ENCODE measurements at regions not wholly inside any gene's neighbourhood (a gene's known extent, or its start where the extent isn't known, plus 50 kb on each side); places are given as distances from the start of the nearest gene placed in this dataset.

DNA sequence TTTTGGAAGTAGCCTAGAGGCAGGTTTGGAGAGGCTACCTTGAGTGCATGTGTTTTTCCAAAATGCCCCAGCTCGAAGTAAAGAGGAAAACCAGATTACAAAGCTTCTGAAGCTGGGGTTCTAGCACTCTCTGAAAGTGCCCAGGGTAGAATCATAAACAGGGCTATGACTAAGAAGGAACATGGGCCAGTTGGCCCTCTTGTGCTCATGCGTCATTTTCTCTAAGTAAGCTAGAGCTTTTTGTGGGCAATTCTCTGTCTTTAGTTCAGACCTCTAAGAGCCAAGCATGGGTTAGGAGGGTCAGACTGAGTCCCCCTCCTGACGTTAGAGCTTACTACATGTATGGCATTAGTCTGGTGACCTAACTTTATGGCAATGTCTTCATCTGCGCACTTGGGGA lies 129.5 kb upstream of the UMPS start:
- no peaks in the 10 kb centered on the region for H3K27me3 ChIP-seq
- no peak overlapping the region for H3K4me3 ChIP-seq
- no peak for TF ChIP-seq CTCF (IDR thresholded peaks at IDR 0.05)
- H3K4me1 ChIP-seq = peaks cover 0 to 52% of the 10 kb centered on the region in 2 donors
- H3K9me3 ChIP-seq = no peaks in the 10 kb centered on the region
- DNase-seq (ENCODE audit: low spot score) = no peak
- H3K36me3 ChIP-seq = no peaks in the 10 kb centered on the region
- peak overlapping the region; percentile 49 to 85 for H3K27ac ChIP-seq

DNA sequence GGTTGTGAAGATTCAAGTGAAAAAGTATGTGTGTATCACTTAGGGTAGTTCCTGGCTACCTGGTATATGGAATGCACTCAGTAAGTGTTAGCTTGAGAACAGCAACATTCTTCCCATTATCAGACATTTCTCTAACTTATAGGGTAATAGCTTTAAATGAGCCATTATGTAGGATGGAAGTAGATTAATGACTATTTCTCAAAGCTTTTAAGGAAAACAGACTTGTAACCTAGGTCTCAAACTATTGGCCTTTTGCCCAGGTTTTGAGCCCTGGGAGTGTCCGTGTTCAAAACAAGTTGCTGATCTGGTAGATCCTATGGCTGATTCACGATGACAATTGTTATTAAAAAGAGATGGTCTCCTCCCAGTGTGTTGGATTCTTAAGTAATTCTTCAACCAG lies 129.1 kb upstream of the UMPS start:
- Histone ChIP-seq H3K27ac (peak overlapping the region; percentile 49 to 85), H3K9me3 (no peaks in the 10 kb centered on the region), H3K36me3 (no peaks in the 10 kb centered on the region), H3K27me3 (no peaks in the 10 kb centered on the region), H3K4me3 (no peak overlapping the region), H3K4me1 (peaks cover 0 to 54% of the 10 kb centered on the region in 2 donors)
- no peak for DNase-seq (ENCODE audit: low spot score)
- no peak for TF ChIP-seq CTCF (IDR thresholded peaks at IDR 0.05)

DNA sequence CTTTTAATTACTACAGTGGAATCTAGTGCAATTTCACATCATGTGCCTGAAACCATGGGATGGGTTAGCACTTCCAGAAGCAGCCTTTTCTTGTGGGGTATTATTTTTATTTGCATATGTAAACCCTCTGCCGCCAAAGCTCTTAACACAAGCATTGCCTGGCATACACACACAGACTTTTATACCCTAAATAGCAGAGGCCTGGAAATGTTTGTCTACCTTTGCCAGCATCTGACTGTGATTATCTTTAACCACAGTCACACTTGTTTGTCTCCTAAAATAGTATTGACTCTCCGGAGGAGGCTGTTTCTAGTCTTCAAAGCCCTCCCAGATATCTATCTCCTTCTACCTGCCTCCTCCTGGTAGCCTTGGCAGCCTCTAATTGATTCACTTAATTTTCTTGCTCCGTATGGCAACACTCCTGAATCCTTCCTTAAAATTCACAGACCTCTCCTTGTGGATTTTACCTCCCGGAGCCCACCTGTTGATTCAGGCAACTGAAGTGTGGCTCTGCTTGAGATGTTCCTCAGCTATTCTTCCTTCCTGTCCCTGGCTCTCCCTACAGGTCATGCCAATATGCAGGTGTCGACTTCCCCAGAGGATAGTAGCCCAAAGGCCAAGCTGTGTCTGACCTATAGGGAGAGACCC lies 127.1 kb upstream of the UMPS start:
- no peak for DNase-seq (ENCODE audit: low spot score)
- no peaks in the 10 kb centered on the region for H3K27me3 ChIP-seq
- H3K9me3 ChIP-seq = no peaks in the 10 kb centered on the region
- no peak for TF ChIP-seq CTCF (IDR thresholded peaks at IDR 0.05)
- peaks cover 0 to 48% of the 10 kb centered on the region in 2 donors for H3K4me1 ChIP-seq
- H3K27ac ChIP-seq = peak overlapping the region; percentile 54 to 85
- H3K4me3 ChIP-seq = no peak overlapping the region
- no peaks in the 10 kb centered on the region for H3K36me3 ChIP-seq

DNA sequence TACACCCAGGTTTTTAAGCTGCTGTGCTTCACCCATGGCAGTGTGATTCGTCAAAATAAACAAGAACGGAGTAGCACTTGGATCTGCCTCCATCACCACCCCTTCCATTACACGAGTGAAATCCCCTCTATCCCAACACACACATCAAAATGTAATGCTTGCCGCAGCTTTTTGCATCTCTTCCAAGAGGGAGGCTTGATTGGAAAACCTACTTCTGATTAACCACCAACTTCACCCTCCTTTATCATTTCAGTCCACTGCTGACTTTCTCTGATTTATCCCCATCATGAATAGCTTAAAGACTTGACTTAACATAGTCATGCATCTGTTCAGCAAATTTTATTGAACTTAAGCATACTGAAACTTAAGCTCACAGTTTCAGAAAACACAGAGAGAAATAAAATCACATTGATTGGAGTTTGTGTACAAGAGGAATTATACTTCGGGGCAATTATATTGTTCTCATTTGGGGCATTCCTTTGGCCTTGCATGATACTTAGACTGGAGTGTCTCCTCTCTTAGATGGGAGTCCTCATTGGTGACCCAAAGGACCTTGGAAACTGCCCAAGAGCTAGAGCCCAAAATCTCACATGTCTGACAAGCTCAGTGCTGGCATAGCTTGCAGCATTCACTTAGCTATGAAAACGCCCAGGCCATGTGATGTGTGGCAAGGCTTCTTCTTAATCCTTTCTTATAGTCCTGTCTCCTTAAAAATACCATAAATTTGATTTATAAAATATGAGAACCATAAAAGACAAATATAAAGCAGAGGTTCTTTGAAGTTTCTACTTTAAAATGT lies 124.3 kb upstream of the UMPS start:
- H3K4me3 ChIP-seq = no peak overlapping the region
- TF ChIP-seq CTCF (IDR thresholded peaks at IDR 0.05) = no peak
- H3K4me1 ChIP-seq = peaks cover 0 to 21% of the 10 kb centered on the region in 2 donors
- no peaks in the 10 kb centered on the region for H3K9me3 ChIP-seq
- no peaks in the 10 kb centered on the region for H3K36me3 ChIP-seq
- DNase-seq (ENCODE audit: low spot score) = no peak
- peak overlapping the region; percentile 39 to 71 for H3K27ac ChIP-seq
- no peaks in the 10 kb centered on the region for H3K27me3 ChIP-seq

DNA sequence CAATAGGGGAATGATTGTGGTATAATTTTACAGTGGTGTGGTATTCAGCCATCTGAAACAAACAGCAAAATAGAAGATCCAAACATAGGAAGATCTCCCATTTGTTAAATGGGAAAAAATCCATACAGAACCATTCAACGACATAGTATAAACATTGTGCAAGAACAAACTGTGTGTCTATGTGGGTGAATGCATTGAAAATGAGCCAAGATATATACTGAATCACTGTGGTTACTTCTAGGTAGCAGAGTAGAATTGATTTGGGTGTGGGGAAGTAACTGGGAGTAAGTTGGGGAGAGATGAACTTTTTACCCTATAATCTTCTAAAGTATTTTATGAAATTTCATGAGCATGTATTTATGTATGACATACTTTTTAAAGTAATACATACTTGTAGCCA lies 123.1 kb upstream of the UMPS start:
- Histone ChIP-seq H3K27ac (peak overlapping the region; percentile 26 to 71), H3K4me1 (peaks cover 0 to 14% of the 10 kb centered on the region in 2 donors)
- no peak for TF ChIP-seq CTCF (IDR thresholded peaks at IDR 0.05)

More for the DNA sequence above, 123.1 kb upstream of the UMPS start:
- H3K9me3 ChIP-seq = no peaks in the 10 kb centered on the region
- DNase-seq (ENCODE audit: low spot score) = no peak
- no peak overlapping the region for H3K4me3 ChIP-seq
- no peaks in the 10 kb centered on the region for H3K36me3 ChIP-seq
- H3K27me3 ChIP-seq = no peaks in the 10 kb centered on the region

All from right atrium auricular region (tissue), 2 donors.